ENCODE measurements at regions not wholly inside any gene's neighbourhood (a gene's known extent, or its start where the extent isn't known, plus 50 kb on each side); places are given as distances from the start of the nearest gene placed in this dataset.

DNA sequence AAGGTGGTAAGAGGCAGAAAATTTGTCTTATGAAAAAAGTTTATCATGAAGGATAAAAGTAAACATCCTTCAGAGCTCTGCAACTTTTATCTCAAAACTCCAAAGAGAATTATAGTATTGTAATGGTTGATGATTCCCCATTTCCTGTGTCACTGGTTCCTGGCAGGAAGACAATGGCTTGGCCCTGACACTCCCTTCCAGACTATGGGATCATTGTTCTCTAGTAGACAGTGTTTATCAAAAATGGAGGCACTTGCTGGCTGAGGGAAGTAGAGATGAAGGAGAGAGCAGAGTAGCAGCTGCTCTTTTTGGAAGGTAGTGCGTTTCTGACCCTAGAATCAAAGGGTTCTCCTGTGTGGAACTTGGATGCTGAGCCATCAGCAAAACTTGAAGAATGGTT lies 145.9 kb upstream of the ATP1B1 start:
- no peak overlapping the region for H3K4me3 ChIP-seq (ENCODE audit: low read depth, low read length)
- TF ChIP-seq, protein P1, sequence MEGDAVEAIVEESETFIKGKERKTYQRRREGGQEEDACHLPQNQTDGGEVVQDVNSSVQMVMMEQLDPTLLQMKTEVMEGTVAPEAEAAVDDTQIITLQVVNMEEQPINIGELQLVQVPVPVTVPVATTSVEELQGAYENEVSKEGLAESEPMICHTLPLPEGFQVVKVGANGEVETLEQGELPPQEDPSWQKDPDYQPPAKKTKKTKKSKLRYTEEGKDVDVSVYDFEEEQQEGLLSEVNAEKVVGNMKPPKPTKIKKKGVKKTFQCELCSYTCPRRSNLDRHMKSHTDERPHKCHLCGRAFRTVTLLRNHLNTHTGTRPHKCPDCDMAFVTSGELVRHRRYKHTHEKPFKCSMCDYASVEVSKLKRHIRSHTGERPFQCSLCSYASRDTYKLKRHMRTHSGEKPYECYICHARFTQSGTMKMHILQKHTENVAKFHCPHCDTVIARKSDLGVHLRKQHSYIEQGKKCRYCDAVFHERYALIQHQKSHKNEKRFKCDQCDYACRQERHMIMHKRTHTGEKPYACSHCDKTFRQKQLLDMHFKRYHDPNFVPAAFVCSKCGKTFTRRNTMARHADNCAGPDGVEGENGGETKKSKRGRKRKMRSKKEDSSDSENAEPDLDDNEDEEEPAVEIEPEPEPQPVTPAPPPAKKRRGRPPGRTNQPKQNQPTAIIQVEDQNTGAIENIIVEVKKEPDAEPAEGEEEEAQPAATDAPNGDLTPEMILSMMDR (IDR thresholded peaks at IDR 0.05; ENCODE audit: insufficient read depth, low read length): no peak
- DNase-seq (ENCODE audit: low read depth): no peak

DNA sequence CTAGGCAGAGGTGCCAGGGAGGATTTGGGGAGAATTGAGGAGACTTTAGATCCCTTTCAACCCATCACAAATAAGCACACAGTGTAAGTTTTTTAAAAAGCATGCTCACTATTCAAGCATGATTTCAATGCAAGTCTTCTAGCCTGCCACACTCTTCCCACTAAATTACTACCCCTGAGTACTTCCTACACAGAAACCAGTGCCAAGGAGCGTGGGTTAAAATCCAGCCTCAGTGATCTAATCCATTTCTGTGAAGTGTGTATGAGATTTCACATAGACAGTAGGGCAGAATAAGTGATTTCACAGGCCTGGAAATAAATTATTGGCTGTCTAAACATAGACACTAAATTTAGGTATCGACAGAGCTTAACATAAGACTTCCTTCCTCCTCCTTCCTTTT lies 142.9 kb upstream of the ATP1B1 start:
- TF ChIP-seq, protein P1 (IDR thresholded peaks at IDR 0.05; ENCODE audit: insufficient read depth, low read length): no peak
- no peak overlapping the region for H3K4me3 ChIP-seq (ENCODE audit: low read depth, low read length)
- no peak for DNase-seq (ENCODE audit: low read depth)

DNA sequence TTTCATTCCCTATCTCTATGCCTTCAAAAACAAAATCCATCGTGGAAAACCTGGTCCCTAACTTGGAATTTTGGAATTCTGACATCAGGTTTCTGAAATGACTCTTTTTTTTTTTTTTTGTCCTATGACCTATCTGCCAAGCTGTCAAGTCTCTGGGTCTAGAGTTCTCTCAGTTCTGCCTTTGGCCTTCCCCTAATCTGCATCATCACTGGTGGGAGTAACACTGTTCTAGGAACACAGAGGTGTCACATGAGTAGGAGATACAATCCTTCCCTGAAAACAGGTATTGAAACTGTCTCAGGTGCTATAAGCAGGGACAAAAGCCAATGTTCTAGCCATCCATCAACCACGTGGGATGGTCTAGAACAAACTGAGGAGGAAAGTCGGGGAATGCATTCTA lies 142.0 kb upstream of the ATP1B1 start:
- no peak for DNase-seq (ENCODE audit: low read depth)
- TF ChIP-seq, protein P1 (IDR thresholded peaks at IDR 0.05; ENCODE audit: insufficient read depth, low read length): no peak
- no peak overlapping the region for H3K4me3 ChIP-seq (ENCODE audit: low read depth, low read length)

DNA sequence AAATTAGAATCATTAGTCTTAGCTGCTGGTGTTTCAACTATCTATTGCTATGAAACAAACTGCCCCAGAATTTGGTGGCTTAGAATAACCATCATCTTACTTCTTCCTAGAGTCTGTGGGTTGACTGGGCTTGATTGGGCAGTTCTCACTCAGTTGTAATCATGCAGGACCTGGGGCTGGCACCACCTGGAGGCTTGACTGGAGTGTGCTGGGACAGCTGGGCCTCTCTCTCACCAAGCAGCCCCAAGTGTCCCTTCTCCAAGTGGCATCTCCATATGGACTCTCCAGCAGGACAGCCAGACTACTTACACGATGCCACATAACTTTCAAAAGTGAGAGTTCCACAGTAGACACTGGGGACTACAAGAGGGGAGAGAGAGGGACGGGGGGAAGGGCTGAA lies 140.3 kb upstream of the ATP1B1 start:
- no peak for DNase-seq (ENCODE audit: low read depth)
- TF ChIP-seq, protein P1 (IDR thresholded peaks at IDR 0.05; ENCODE audit: insufficient read depth, low read length): no peak
- H3K4me3 ChIP-seq (ENCODE audit: low read depth, low read length): no peak overlapping the region

DNA sequence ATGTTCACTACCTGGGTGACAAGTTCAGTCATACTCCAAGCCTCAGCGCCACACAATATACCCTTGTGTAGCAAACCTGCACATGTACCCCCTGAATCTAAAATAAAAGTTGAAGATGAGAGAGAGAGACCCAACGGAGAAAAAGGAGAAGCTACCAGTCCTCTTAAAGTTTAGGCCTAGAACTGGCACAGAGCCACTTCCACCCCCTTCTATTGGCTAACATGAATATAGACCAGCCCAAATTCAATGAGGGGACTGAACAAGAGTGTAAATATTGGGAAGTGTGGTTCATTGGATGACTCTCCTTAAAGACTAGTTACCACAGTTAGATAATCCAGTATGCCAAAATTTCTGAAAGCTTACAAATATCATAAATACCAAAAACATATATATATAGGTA lies 139.9 kb upstream of the ATP1B1 start:
- H3K4me3 ChIP-seq (ENCODE audit: low read depth, low read length): no peak overlapping the region
- DNase-seq (ENCODE audit: low read depth): no peak

DNA sequence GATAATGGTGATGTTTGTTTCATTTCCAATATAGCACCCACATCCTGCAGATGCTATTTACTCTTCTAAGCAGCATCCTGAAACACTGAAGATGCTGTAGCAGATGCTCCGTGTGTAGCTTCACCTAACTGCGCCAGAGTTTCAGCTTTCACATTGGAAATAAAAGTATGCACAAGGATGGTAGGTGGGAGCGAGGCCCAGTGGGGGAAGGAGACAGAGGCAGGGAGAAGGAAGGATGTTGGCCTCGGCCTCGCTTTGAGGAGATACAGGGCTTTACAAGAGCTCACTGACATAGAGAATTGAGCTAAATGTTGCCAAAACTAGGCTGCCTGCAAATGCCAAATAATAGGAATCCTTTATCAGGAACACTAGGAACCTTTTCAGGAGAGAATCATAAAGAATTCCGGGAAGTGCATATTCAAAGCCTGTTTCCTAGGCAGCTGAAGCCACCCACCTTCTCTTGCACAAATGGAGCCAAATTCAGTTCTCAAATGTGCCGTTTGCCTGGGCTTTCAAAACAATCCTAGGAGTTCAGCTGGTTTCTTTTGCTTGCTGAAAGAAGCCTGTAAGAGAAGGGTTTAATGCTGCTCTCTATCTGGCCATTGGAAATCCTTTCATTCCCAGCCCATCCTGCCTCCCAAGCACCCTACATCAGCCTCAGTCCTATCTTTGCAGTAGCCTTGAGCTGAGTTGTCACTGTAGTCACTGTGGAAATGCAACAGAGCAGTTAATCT lies 135.4 kb upstream of the ATP1B1 start:
- TF ChIP-seq, protein P1 (IDR thresholded peaks at IDR 0.05; ENCODE audit: insufficient read depth, low read length): no peak
- no peak for DNase-seq (ENCODE audit: low read depth)

More for the DNA sequence above, 139.9 kb upstream of the ATP1B1 start:
- TF ChIP-seq, protein P1 (IDR thresholded peaks at IDR 0.05; ENCODE audit: insufficient read depth, low read length): no peak

DNA sequence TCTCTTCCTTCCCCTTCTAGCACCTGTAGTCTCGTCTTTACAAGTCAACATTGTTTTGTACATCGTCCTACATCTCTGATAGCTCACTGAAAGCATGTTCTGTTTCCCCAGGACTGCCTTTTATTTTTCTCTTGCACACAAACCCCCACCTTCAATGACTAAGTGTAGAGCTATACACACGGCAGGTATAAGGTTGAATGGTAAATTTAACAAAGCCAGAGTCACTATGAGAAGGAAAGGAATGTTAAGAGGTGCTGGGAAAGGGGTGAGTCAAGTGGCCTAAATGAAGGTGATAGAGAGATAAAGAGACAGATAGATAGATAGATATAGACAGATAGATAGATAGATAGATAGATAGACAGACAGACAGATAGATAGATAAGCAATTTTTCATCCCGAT lies 134.3 kb upstream of the ATP1B1 start:
- TF ChIP-seq, protein P1 (IDR thresholded peaks at IDR 0.05; ENCODE audit: insufficient read depth, low read length): no peak
- H3K4me3 ChIP-seq (ENCODE audit: low read depth, low read length): no peak overlapping the region
- DNase-seq (ENCODE audit: low read depth): no peak

More for the DNA sequence above, 135.4 kb upstream of the ATP1B1 start:
- no peak overlapping the region for H3K4me3 ChIP-seq (ENCODE audit: low read depth, low read length)
